H1 (cell line): ENCODE measurements at regions not wholly inside any gene's neighbourhood (a gene's known extent, or its start where the extent isn't known, plus 50 kb on each side); places are given as distances from the start of the nearest gene placed in this dataset.

Source experiments
- CHD7 ChIP-seq: fragments of 300-600 bp; sonication (generic); IDR thresholded peaks from 2 replicates; pipeline ENCODE4 v1.7.1; 2012; ENCODE audit warnings: low read length, moderate library complexity, mild to moderate bottlenecking, inconsistent platforms; ENCODE audit not compliant: insufficient replicate concordance
- POLR2A ChIP-seq, 2 experiments: IDR thresholded peaks; 1 replicate in 1 of 2; 2 replicates in 1 of 2; pipeline ENCODE4 v1.6.1; 2011; ENCODE audit warnings: low read depth in 2 of 2, low read length in 2 of 2, mild to moderate bottlenecking in 2 of 2; ENCODE audit errors: control extremely low read depth in 1 of 2
- POLR2AphosphoS5 ChIP-seq: IDR thresholded peaks from 2 replicates; pipeline ENCODE4 v1.6.1; 2011; ENCODE audit warnings: low read depth, low read length
- RBBP5 ChIP-seq: IDR thresholded peaks from 2 replicates; pipeline ENCODE4 v1.7.1; 2012; ENCODE audit warnings: low read depth, mild to moderate bottlenecking, inconsistent platforms, low read length, moderate library complexity, borderline replicate concordance
- SIX5 ChIP-seq: IDR thresholded peaks from 2 replicates; pipeline ENCODE4 v1.6.1; 2011; ENCODE audit warnings: mild to moderate bottlenecking, low read depth, low read length
- TAF1 ChIP-seq: IDR thresholded peaks from 2 replicates; pipeline ENCODE4 v1.6.1; 2011; ENCODE audit warnings: mild to moderate bottlenecking, low read depth, low read length
- TAF7 ChIP-seq: optimal IDR thresholded peaks from 2 replicates; pipeline ENCODE3; 2011; ENCODE audit warnings: low read depth, mild to moderate bottlenecking, inconsistent platforms, low read length, moderate library complexity, borderline replicate concordance

- TF ChIP-seq CHD7 (no peak), POLR2AphosphoS5 (no peak), RBBP5 (no peak), SIX5 (no peak), POLR2A (IDR thresholded peaks at IDR 0.05; ENCODE audit: control extremely low read depth in 1 of 2, low read depth in 2 of 2, low read length in 2 of 2) (no peak), TAF7 (no peak), TAF1 (no peak)
These were observed 703.1 kb upstream of the MDGA2 start (continued) for GRCh38 chr14:48378541-48378940.
